ENCODE measurements at regions not wholly inside any gene's neighbourhood (a gene's known extent, or its start where the extent isn't known, plus 50 kb on each side); places are given as distances from the start of the nearest gene placed in this dataset.

- in situ Hi-C loops (cut with MboI; ENCODE audit: low sequenced_read_pairs): no loop called here
These were observed 570.2 kb downstream of the UTRN start for GRCh38 chr6:144855375-144855774.

GRCh38 chr6:144855812-144856531 is 570.8 kb downstream of the UTRN start:
- in situ Hi-C loops (cut with MboI; ENCODE audit: low sequenced_read_pairs): no loop called here

- in situ Hi-C loops (cut with MboI; ENCODE audit: low sequenced_read_pairs): no loop called here
These were observed 571.5 kb downstream of the UTRN start for GRCh38 chr6:144856622-144857021.

GRCh38 chr6:144857086-144857485 is 572.0 kb downstream of the UTRN start:
- in situ Hi-C loops (cut with MboI; ENCODE audit: low sequenced_read_pairs): no loop called here

GRCh38 chr6:144862769-144863168 is 577.6 kb downstream of the UTRN start:
- in situ Hi-C loops (cut with MboI; ENCODE audit: low sequenced_read_pairs): no loop called here

- in situ Hi-C loops (cut with MboI; ENCODE audit: low sequenced_read_pairs): no loop called here
These were observed 582.6 kb downstream of the UTRN start for GRCh38 chr6:144867761-144868160.

GRCh38 chr6:144870782-144871181 is 585.6 kb downstream of the UTRN start:
- in situ Hi-C loops (cut with MboI; ENCODE audit: low sequenced_read_pairs): no loop called here

- in situ Hi-C loops (cut with MboI; ENCODE audit: low sequenced_read_pairs): no loop called here
These were observed 588.7 kb downstream of the UTRN start for GRCh38 chr6:144873623-144874378.

GRCh38 chr6:144876689-144877088 is 591.6 kb downstream of the UTRN start:
- in situ Hi-C loops (cut with MboI; ENCODE audit: low sequenced_read_pairs): no loop called here

- in situ Hi-C loops (cut with MboI; ENCODE audit: low sequenced_read_pairs): no loop called here
These were observed 592.0 kb downstream of the UTRN start for GRCh38 chr6:144877118-144877517.

GRCh38 chr6:144878577-144878976 is 593.4 kb downstream of the UTRN start:
- in situ Hi-C loops (cut with MboI; ENCODE audit: low sequenced_read_pairs): no loop called here

GRCh38 chr6:144879436-144879835 is 594.3 kb downstream of the UTRN start:
- in situ Hi-C loops (cut with MboI; ENCODE audit: low sequenced_read_pairs): no loop called here

- in situ Hi-C loops (cut with MboI; ENCODE audit: low sequenced_read_pairs): no loop called here
These were observed 597.3 kb downstream of the UTRN start for GRCh38 chr6:144882425-144882824.

- in situ Hi-C loops (cut with MboI; ENCODE audit: low sequenced_read_pairs): no loop called here
These were observed 598.8 kb downstream of the UTRN start for GRCh38 chr6:144883915-144884314.

- in situ Hi-C loops (cut with MboI; ENCODE audit: low sequenced_read_pairs): no loop called here
These were observed 600.7 kb downstream of the UTRN start for GRCh38 chr6:144885817-144886216.

- in situ Hi-C loops (cut with MboI; ENCODE audit: low sequenced_read_pairs): no loop called here
These were observed 601.5 kb downstream of the UTRN start for GRCh38 chr6:144886682-144887081.

GRCh38 chr6:144888621-144889020 is 603.5 kb downstream of the UTRN start:
- in situ Hi-C loops (cut with MboI; ENCODE audit: low sequenced_read_pairs): no loop called here

- in situ Hi-C loops (cut with MboI; ENCODE audit: low sequenced_read_pairs): no loop called here
These were observed 608.6 kb downstream of the UTRN start for GRCh38 chr6:144893680-144894151.

GRCh38 chr6:144894240-144894639 is 609.1 kb downstream of the UTRN start:
- in situ Hi-C loops (cut with MboI; ENCODE audit: low sequenced_read_pairs): no loop called here

GRCh38 chr6:144895313-144896278 is 610.5 kb downstream of the UTRN start:
- in situ Hi-C loops (cut with MboI; ENCODE audit: low sequenced_read_pairs): no loop called here

- in situ Hi-C loops (cut with MboI; ENCODE audit: low sequenced_read_pairs): no loop called here
These were observed 611.2 kb downstream of the UTRN start for GRCh38 chr6:144896289-144896688.
